HG03139 (cell line): ENCODE measurements at regions not wholly inside any gene's neighbourhood (a gene's known extent, or its start where the extent isn't known, plus 50 kb on each side); places are given as distances from the start of the nearest gene placed in this dataset.
"Not testable (repeated sequence)": the region's sequence is repeated elsewhere in the genome, so short reads cannot be mapped to it uniquely, and the experiment has no call there.

ENCODE experiments used
- ATAC-seq: cut with Tn5 transposase; IDR thresholded peaks from one replicate; pipeline ENCODE4 v1.9.1; 2021; ENCODE audit not compliant: unreplicated experiment

- ATAC-seq: not testable (repeated sequence)
These were observed 52.9 kb downstream of the CDY2B start for GRCh38 chrY:17827155-17827554.

- not testable (repeated sequence) for ATAC-seq
These were observed 60.3 kb downstream of the CDY2B start for GRCh38 chrY:17819700-17820099.

GRCh38 chrY:17819025-17819646 is 60.9 kb downstream of the CDY2B start:
- ATAC-seq: not testable (repeated sequence)

- not testable (repeated sequence) for ATAC-seq
These were observed 62.6 kb downstream of the CDY2B start for GRCh38 chrY:17817076-17818068.

GRCh38 chrY:17812664-17813063 is 67.4 kb downstream of the CDY2B start:
- ATAC-seq: not testable (repeated sequence)

GRCh38 chrY:17799915-17800314 is 80.1 kb downstream of the CDY2B start:
- ATAC-seq: not testable (repeated sequence)

- not testable (repeated sequence) for ATAC-seq
These were observed 92.8 kb downstream of the CDY2B start for GRCh38 chrY:17787214-17787613.

- not testable (repeated sequence) for ATAC-seq
These were observed 113.9 kb downstream of the CDY2B start for GRCh38 chrY:17766000-17766699.

GRCh38 chrY:17759213-17759612 is 120.8 kb downstream of the CDY2B start:
- ATAC-seq: not testable (repeated sequence)

GRCh38 chrY:17752887-17753497 is 127.0 kb downstream of the CDY2B start:
- ATAC-seq: not testable (repeated sequence)

GRCh38 chrY:17739852-17740251 is 140.2 kb downstream of the CDY2B start:
- not testable (repeated sequence) for ATAC-seq

GRCh38 chrY:17729474-17729873 is 150.5 kb downstream of the CDY2B start:
- not testable (repeated sequence) for ATAC-seq

- ATAC-seq: not testable (repeated sequence)
These were observed 163.5 kb downstream of the CDY2B start for GRCh38 chrY:17716329-17717043.

GRCh38 chrY:17668037-17668436 is 212.0 kb downstream of the CDY2B start:
- not testable (repeated sequence) for ATAC-seq

- ATAC-seq: not testable (repeated sequence)
These were observed 237.0 kb downstream of the CDY2B start for GRCh38 chrY:17643052-17643451.

- ATAC-seq: not testable (repeated sequence)
These were observed 245.5 kb downstream of the CDY2B start for GRCh38 chrY:17634484-17634883.

GRCh38 chrY:17611256-17611655 is 268.8 kb downstream of the CDY2B start:
- not testable (repeated sequence) for ATAC-seq

GRCh38 chrY:17610649-17611048 is 269.4 kb downstream of the CDY2B start:
- not testable (repeated sequence) for ATAC-seq

GRCh38 chrY:17607150-17607549 is 272.9 kb downstream of the CDY2B start:
- not testable (repeated sequence) for ATAC-seq

GRCh38 chrY:17599263-17599662 is 280.8 kb downstream of the CDY2B start:
- ATAC-seq: not testable (repeated sequence)
